KMS-11 (cell line): ENCODE measurements at regions not wholly inside any gene's neighbourhood (a gene's known extent, or its start where the extent isn't known, plus 50 kb on each side); places are given as distances from the start of the nearest gene placed in this dataset.

Experiments
- H2AFZ ChIP-seq: fragments of 200-600 bp; sonication (generic); 2 replicates; pipeline ENCODE4 v1.6.1; 2016; ENCODE audit warnings: antibody characterized with exemption, mixed run types, low read depth
- H3K27ac ChIP-seq: fragments of 200-600 bp; sonication (generic); 2 replicates; pipeline ENCODE4 v1.6.1; 2016; ENCODE audit warnings: mild to moderate bottlenecking, mixed run types
- H3K27me3 ChIP-seq: fragments of 200-600 bp; sonication (generic); 2 replicates; pipeline ENCODE4 v1.6.1; 2017; ENCODE audit warnings: mild to moderate bottlenecking, low read depth, mixed run types, moderate library complexity; ENCODE audit not compliant: insufficient read depth
- H3K36me3 ChIP-seq: fragments of 200-600 bp; sonication (generic); 2 replicates; pipeline ENCODE4 v1.6.1; 2017; ENCODE audit warnings: mild to moderate bottlenecking, mixed run types; ENCODE audit not compliant: insufficient read depth
- H3K4me1 ChIP-seq: fragments of 200-600 bp; sonication (generic); 2 replicates; pipeline ENCODE4 v1.6.1; 2016; ENCODE audit warnings: mild to moderate bottlenecking, low read depth, mixed run types; ENCODE audit not compliant: poor library complexity, severe bottlenecking
- H3K4me2 ChIP-seq: fragments of 200-600 bp; sonication (generic); 2 replicates; pipeline ENCODE4 v1.7.0; 2016; ENCODE audit warnings: mild to moderate bottlenecking, mixed run types
- H3K4me3 ChIP-seq: fragments of 200-600 bp; sonication (generic); IDR thresholded peaks from 2 replicates; pipeline ENCODE4 v1.6.1; 2017; ENCODE audit warnings: low read depth, low read length, mixed read lengths; ENCODE audit not compliant: insufficient read depth
- H3K79me2 ChIP-seq: fragments of 200-600 bp; sonication (generic); 2 replicates; pipeline ENCODE4 v1.6.1; 2016; ENCODE audit warnings: low read depth, mixed run types; ENCODE audit not compliant: insufficient read depth
- H3K9ac ChIP-seq: fragments of 200-600 bp; sonication (generic); 2 replicates; pipeline ENCODE4 v1.6.1; 2016; ENCODE audit warnings: mild to moderate bottlenecking, mixed run types
- H4K20me1 ChIP-seq: fragments of 200-600 bp; sonication (generic); 2 replicates; pipeline ENCODE4 v1.6.1; 2016; ENCODE audit warnings: mild to moderate bottlenecking, mixed run types; ENCODE audit not compliant: insufficient read depth
- CTCF ChIP-seq: fragments of 200-600 bp; sonication (generic); conservative IDR thresholded peaks from 2 replicates; pipeline ENCODE4 v1.6.1; 2017; ENCODE audit warnings: low read depth, mild to moderate bottlenecking, antibody characterized with exemption, low read length, moderate library complexity, mixed read lengths

- Histone ChIP-seq H3K27me3 (no peaks in the 10 kb centered on the region), H3K36me3 (no peaks in the 10 kb centered on the region), H4K20me1 (no peaks in the 10 kb centered on the region), H3K4me1 (no peaks in the 10 kb centered on the region), H3K4me2 (no peak overlapping the region), H3K4me3 (no peak overlapping the region), H3K79me2 (no peaks in the 10 kb centered on the region), H3K27ac (no peak overlapping the region), H3K9ac (no peak overlapping the region), H2AFZ (no peak overlapping the region)
- no peak for TF ChIP-seq CTCF
Observed at GRCh38 chr15:98412852-98413251, 235.5 kb upstream of the IGF1R start.

- no peak for TF ChIP-seq CTCF
Observed at GRCh38 chr15:98413933-98414546, 234.3 kb upstream of the IGF1R start.

GRCh38 chr15:98416222-98416855, 232.0 kb upstream of the IGF1R start:
- H3K4me2 ChIP-seq: no peak overlapping the region

More at GRCh38 chr15:98413933-98414546, 234.3 kb upstream of the IGF1R start:
- Histone ChIP-seq H3K4me3 (no peak overlapping the region), H3K79me2 (no peaks in the 10 kb centered on the region), H3K27me3 (no peaks in the 10 kb centered on the region), H3K4me2 (no peak overlapping the region), H3K27ac (no peak overlapping the region), H3K9ac (no peak overlapping the region), H3K4me1 (no peaks in the 10 kb centered on the region), H3K36me3 (no peaks in the 10 kb centered on the region), H4K20me1 (no peaks in the 10 kb centered on the region), H2AFZ (no peak overlapping the region)

GRCh38 chr15:98417346-98417745, 231.0 kb upstream of the IGF1R start:
- Histone ChIP-seq H3K9ac (no peak overlapping the region), H2AFZ (no peak overlapping the region), H3K4me3 (no peak overlapping the region), H3K27ac (no peak overlapping the region), H4K20me1 (no peaks in the 10 kb centered on the region), H3K36me3 (no peaks in the 10 kb centered on the region), H3K4me1 (no peaks in the 10 kb centered on the region), H3K79me2 (no peaks in the 10 kb centered on the region), H3K4me2 (no peak overlapping the region), H3K27me3 (no peaks in the 10 kb centered on the region)
- no peak for TF ChIP-seq CTCF

More at GRCh38 chr15:98416222-98416855, 232.0 kb upstream of the IGF1R start:
- no peak overlapping the region for H3K27ac ChIP-seq
- no peaks in the 10 kb centered on the region for H4K20me1 ChIP-seq
- no peaks in the 10 kb centered on the region for H3K79me2 ChIP-seq
- no peaks in the 10 kb centered on the region for H3K27me3 ChIP-seq
- H3K36me3 ChIP-seq: no peaks in the 10 kb centered on the region
- H3K4me1 ChIP-seq: no peaks in the 10 kb centered on the region
- no peak overlapping the region for H3K4me3 ChIP-seq
- no peak overlapping the region for H2AFZ ChIP-seq
- H3K9ac ChIP-seq: no peak overlapping the region
- TF ChIP-seq CTCF: no peak
